ENCODE measurements at regions not wholly inside any gene's neighbourhood (a gene's known extent, or its start where the extent isn't known, plus 50 kb on each side); places are given as distances from the start of the nearest gene placed in this dataset.

DNA sequence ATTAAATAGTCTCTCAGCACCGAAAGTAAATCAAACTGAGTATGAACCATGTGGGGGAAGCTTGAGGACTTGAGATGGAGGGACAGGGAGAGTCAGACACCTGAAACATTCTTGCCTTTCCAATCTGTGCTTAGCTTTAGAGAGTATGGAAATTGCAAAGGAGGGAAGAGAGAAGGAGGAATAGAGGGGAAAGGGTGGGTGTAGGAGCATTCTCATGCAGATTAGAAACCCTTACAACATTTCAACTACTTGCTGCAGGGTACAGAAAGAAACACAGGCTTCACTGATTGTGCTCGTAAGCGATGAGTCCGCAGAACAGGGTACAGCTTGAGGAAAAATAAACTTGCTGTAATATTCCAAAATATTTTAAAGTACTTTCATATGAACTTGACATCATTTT lies 73.8 kb downstream of the NIBAN1 start:
- TF ChIP-seq, protein P1, sequence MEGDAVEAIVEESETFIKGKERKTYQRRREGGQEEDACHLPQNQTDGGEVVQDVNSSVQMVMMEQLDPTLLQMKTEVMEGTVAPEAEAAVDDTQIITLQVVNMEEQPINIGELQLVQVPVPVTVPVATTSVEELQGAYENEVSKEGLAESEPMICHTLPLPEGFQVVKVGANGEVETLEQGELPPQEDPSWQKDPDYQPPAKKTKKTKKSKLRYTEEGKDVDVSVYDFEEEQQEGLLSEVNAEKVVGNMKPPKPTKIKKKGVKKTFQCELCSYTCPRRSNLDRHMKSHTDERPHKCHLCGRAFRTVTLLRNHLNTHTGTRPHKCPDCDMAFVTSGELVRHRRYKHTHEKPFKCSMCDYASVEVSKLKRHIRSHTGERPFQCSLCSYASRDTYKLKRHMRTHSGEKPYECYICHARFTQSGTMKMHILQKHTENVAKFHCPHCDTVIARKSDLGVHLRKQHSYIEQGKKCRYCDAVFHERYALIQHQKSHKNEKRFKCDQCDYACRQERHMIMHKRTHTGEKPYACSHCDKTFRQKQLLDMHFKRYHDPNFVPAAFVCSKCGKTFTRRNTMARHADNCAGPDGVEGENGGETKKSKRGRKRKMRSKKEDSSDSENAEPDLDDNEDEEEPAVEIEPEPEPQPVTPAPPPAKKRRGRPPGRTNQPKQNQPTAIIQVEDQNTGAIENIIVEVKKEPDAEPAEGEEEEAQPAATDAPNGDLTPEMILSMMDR (IDR thresholded peaks at IDR 0.05) = no peak
- no peak for TF ChIP-seq POLR2AphosphoS5 (IDR thresholded peaks at IDR 0.05; ENCODE audit: low read depth, low read length)
- TF ChIP-seq, protein P2, sequence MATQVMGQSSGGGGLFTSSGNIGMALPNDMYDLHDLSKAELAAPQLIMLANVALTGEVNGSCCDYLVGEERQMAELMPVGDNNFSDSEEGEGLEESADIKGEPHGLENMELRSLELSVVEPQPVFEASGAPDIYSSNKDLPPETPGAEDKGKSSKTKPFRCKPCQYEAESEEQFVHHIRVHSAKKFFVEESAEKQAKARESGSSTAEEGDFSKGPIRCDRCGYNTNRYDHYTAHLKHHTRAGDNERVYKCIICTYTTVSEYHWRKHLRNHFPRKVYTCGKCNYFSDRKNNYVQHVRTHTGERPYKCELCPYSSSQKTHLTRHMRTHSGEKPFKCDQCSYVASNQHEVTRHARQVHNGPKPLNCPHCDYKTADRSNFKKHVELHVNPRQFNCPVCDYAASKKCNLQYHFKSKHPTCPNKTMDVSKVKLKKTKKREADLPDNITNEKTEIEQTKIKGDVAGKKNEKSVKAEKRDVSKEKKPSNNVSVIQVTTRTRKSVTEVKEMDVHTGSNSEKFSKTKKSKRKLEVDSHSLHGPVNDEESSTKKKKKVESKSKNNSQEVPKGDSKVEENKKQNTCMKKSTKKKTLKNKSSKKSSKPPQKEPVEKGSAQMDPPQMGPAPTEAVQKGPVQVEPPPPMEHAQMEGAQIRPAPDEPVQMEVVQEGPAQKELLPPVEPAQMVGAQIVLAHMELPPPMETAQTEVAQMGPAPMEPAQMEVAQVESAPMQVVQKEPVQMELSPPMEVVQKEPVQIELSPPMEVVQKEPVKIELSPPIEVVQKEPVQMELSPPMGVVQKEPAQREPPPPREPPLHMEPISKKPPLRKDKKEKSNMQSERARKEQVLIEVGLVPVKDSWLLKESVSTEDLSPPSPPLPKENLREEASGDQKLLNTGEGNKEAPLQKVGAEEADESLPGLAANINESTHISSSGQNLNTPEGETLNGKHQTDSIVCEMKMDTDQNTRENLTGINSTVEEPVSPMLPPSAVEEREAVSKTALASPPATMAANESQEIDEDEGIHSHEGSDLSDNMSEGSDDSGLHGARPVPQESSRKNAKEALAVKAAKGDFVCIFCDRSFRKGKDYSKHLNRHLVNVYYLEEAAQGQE (IDR thresholded peaks at IDR 0.05; ENCODE audit: insufficient read depth in 1 of 2, low read depth in 2 of 2, low read length in 1 of 2) = no peak
- no peak for TF ChIP-seq TCF7L2 (IDR thresholded peaks at IDR 0.05; ENCODE audit: low read depth, low read length)
- no peak for TF ChIP-seq SIN3A (IDR thresholded peaks at IDR 0.05; ENCODE audit: borderline replicate concordance, insufficient read depth, low read depth, low read length)

All from Panc1 (cell line).